SK-N-SH (cell line): ENCODE measurements at regions not wholly inside any gene's neighbourhood (a gene's known extent, or its start where the extent isn't known, plus 50 kb on each side); places are given as distances from the start of the nearest gene placed in this dataset.

Source experiments
- EZH2phosphoT487 ChIP-seq: fragments of 200-600 bp; sonication (generic); IDR thresholded peaks from 2 replicates; pipeline ENCODE4 v1.6.1; 2017; ENCODE audit warnings: low read depth, mixed run types, mild to moderate bottlenecking, antibody characterized with exemption, moderate library complexity, borderline replicate concordance
- FOXJ3 ChIP-seq: sonication (generic); formaldehyde crosslinking; IDR thresholded peaks from 2 replicates; pipeline ENCODE4 v1.5.1; 2020; ENCODE audit warnings: mild to moderate bottlenecking, missing genetic modification reagents
- GABPA ChIP-seq: IDR thresholded peaks from 2 replicates; pipeline ENCODE4 v1.4.0; 2012; ENCODE audit warnings: low read depth, mild to moderate bottlenecking
- GATA2 ChIP-seq: sonication (generic); formaldehyde crosslinking; IDR thresholded peaks from 2 replicates; pipeline ENCODE4 v1.5.0; 2020; ENCODE audit warnings: mild to moderate bottlenecking, missing genetic modification reagents
- MAX ChIP-seq: IDR thresholded peaks from 2 replicates; pipeline ENCODE4 v1.4.0; 2012; ENCODE audit warnings: low read depth
- MXI1 ChIP-seq: IDR thresholded peaks from 2 replicates; pipeline ENCODE4 v1.6.1; 2012; ENCODE audit warnings: mild to moderate bottlenecking, low read depth, low read length, improper control_type of control experiment
- POLR2AphosphoS5 ChIP-seq: IDR thresholded peaks from 2 replicates; pipeline ENCODE4 v1.6.1; 2012; ENCODE audit warnings: low read depth, low read length
- RCOR1 ChIP-seq: fragments of 150-350 bp; IDR thresholded peaks from 2 replicates; pipeline ENCODE4 v1.6.1; 2017; ENCODE audit warnings: antibody characterized with exemption, low read length
- TAF1 ChIP-seq: IDR thresholded peaks from 2 replicates; pipeline ENCODE4 v1.6.1; 2012; ENCODE audit warnings: low read depth, mild to moderate bottlenecking, low read length, moderate library complexity, borderline replicate concordance
- USF2 ChIP-seq: fragments of 150-350 bp; IDR thresholded peaks from 2 replicates; pipeline ENCODE4 v1.6.1; 2017; ENCODE audit warnings: antibody characterized with exemption, low read length, low read depth, borderline replicate concordance
- YY1 ChIP-seq: IDR thresholded peaks from 2 replicates; pipeline ENCODE4 v1.4.0; 2012; ENCODE audit warnings: low read depth, mild to moderate bottlenecking
- TF ChIP-seq, protein P1 (sequence below): fragments of 200-600 bp; sonication (generic); IDR thresholded peaks from 2 replicates; pipeline ENCODE4 v1.6.1; 2017; ENCODE audit warnings: antibody characterized with exemption, mild to moderate bottlenecking, moderate library complexity
- TF ChIP-seq, protein P2 (sequence below): IDR thresholded peaks from 2 replicates; pipeline ENCODE4 v1.6.1; 2012; ENCODE audit warnings: mild to moderate bottlenecking, low read depth, low read length, moderate library complexity

DNA sequence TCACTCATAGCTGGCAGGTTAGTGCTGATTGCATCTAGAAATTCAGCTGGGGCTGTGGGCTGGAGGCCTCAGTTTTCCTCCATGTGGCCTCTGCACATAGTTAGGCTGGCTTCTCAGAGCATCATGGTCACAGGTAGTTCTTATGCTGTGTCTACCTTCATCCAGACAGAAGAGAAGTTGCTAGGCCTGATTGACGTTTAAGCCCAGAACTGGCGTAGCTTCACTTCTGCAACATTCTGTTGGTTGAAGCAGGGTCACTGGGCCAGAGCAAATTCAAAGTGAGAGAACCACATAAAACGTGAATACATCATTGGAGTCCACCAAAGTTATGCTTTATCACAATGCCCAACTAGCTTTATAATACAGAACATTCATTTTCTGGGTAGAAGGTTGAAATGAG lies 116.0 kb downstream of the SPP2 start:
- TF ChIP-seq TAF1, result no peak
- TF ChIP-seq YY1, result no peak
- TF ChIP-seq GABPA, result no peak
- TF ChIP-seq EZH2phosphoT487, result no peak
- no peak for TF ChIP-seq FOXJ3 (CRISPR knock-in tag)
- TF ChIP-seq, protein P1, sequence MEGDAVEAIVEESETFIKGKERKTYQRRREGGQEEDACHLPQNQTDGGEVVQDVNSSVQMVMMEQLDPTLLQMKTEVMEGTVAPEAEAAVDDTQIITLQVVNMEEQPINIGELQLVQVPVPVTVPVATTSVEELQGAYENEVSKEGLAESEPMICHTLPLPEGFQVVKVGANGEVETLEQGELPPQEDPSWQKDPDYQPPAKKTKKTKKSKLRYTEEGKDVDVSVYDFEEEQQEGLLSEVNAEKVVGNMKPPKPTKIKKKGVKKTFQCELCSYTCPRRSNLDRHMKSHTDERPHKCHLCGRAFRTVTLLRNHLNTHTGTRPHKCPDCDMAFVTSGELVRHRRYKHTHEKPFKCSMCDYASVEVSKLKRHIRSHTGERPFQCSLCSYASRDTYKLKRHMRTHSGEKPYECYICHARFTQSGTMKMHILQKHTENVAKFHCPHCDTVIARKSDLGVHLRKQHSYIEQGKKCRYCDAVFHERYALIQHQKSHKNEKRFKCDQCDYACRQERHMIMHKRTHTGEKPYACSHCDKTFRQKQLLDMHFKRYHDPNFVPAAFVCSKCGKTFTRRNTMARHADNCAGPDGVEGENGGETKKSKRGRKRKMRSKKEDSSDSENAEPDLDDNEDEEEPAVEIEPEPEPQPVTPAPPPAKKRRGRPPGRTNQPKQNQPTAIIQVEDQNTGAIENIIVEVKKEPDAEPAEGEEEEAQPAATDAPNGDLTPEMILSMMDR, result no peak
- TF ChIP-seq, protein P2, sequence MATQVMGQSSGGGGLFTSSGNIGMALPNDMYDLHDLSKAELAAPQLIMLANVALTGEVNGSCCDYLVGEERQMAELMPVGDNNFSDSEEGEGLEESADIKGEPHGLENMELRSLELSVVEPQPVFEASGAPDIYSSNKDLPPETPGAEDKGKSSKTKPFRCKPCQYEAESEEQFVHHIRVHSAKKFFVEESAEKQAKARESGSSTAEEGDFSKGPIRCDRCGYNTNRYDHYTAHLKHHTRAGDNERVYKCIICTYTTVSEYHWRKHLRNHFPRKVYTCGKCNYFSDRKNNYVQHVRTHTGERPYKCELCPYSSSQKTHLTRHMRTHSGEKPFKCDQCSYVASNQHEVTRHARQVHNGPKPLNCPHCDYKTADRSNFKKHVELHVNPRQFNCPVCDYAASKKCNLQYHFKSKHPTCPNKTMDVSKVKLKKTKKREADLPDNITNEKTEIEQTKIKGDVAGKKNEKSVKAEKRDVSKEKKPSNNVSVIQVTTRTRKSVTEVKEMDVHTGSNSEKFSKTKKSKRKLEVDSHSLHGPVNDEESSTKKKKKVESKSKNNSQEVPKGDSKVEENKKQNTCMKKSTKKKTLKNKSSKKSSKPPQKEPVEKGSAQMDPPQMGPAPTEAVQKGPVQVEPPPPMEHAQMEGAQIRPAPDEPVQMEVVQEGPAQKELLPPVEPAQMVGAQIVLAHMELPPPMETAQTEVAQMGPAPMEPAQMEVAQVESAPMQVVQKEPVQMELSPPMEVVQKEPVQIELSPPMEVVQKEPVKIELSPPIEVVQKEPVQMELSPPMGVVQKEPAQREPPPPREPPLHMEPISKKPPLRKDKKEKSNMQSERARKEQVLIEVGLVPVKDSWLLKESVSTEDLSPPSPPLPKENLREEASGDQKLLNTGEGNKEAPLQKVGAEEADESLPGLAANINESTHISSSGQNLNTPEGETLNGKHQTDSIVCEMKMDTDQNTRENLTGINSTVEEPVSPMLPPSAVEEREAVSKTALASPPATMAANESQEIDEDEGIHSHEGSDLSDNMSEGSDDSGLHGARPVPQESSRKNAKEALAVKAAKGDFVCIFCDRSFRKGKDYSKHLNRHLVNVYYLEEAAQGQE, result no peak
- TF ChIP-seq USF2, result no peak
- no peak for TF ChIP-seq GATA2 (CRISPR knock-in tag)
- no peak for TF ChIP-seq MAX
- TF ChIP-seq MXI1, result no peak
- no peak for TF ChIP-seq POLR2AphosphoS5
- TF ChIP-seq RCOR1, result no peak
